H1 (cell line): ENCODE measurements at regions not wholly inside any gene's neighbourhood (a gene's known extent, or its start where the extent isn't known, plus 50 kb on each side); places are given as distances from the start of the nearest gene placed in this dataset.

Experiments used
- CTCF ChIA-PET: fragments of 300-600 bp; sonication (Branson Sonifier 250); formaldehyde crosslinking; loops from one replicate; lab custom pipeline; 2021; ENCODE audit not compliant: partially characterized antibody; lab: Charles Lee
- POLR2A ChIA-PET: fragments of 300-600 bp; sonication (Branson Sonifier 250); formaldehyde crosslinking; loops from one replicate; lab custom pipeline; 2021; ENCODE audit warnings: inconsistent platforms; ENCODE audit not compliant: partially characterized antibody; lab: Charles Lee
- DNase-seq, 2 experiments: peaks; one replicate each; pipeline versions ENCODE4 v3.0.0 to v3.0.0-alpha.2; 2010 to 2022; ENCODE audit warnings: low spot score in 2 of 2, low read depth in 1 of 2, mixed read lengths in 1 of 2
- FAIRE-seq: peaks from 2 replicates; lab custom pipeline; 2011; peaks lifted over from hg19 to GRCh38; lab: Jason Lieb, UNC
- H2AFZ ChIP-seq: 2 replicates; pipeline ENCODE4 v1.8.1; 2012; ENCODE audit warnings: low read length, inconsistent platforms
- H2AK5ac ChIP-seq: 2 replicates; pipeline ENCODE4 v1.6.1; 2013; ENCODE audit warnings: low read depth, low read length
- H2BK120ac ChIP-seq: replicated peaks from 2 replicates; pipeline ENCODE3; 2013; ENCODE audit warnings: low read depth, low read length, inconsistent platforms
- H2BK12ac ChIP-seq: 2 replicates; pipeline ENCODE4 v1.6.1; 2013; ENCODE audit warnings: low read depth, low read length
- H2BK15ac ChIP-seq: 2 replicates; pipeline ENCODE4 v1.6.1; 2013; ENCODE audit warnings: low read length
- H2BK20ac ChIP-seq: 2 replicates; pipeline ENCODE4 v1.6.1; 2013; ENCODE audit warnings: low read length
- H2BK5ac ChIP-seq: 2 replicates; pipeline ENCODE4 v1.6.1; 2013; ENCODE audit warnings: low read depth, low read length
- H3K14ac ChIP-seq: 2 replicates; pipeline ENCODE4 v1.6.1; 2013; ENCODE audit warnings: inconsistent platforms; ENCODE audit not compliant: insufficient read length
- H3K18ac ChIP-seq: 2 replicates; pipeline ENCODE4 v1.6.1; 2013; ENCODE audit warnings: low read length; ENCODE audit errors: extremely low read depth
- H3K23ac ChIP-seq: 2 replicates; pipeline ENCODE4 v1.6.1; 2013; ENCODE audit warnings: inconsistent platforms; ENCODE audit not compliant: insufficient read length
- H3K23me2 ChIP-seq: 2 replicates; pipeline ENCODE4 v1.6.1; 2013; ENCODE audit warnings: low read depth, low read length
- H3K27ac ChIP-seq: 2 replicates; pipeline ENCODE4 v1.6.1; 2011; ENCODE audit warnings: low read depth, low read length, inconsistent platforms
- H3K27me3 ChIP-seq, 4 experiments: replicated peaks in 1 of 4; 1 replicate in 1 of 4; 2 replicates in 3 of 4; pipeline versions ENCODE4 v1.6.1 to v1.8.1; 2011 to 2013; ENCODE audit warnings: low read length in 3 of 4, mild to moderate bottlenecking in 3 of 4, inconsistent platforms in 2 of 4, mixed read lengths in 2 of 4, moderate library complexity in 1 of 4; ENCODE audit not compliant: control insufficient read depth in 3 of 4, insufficient read depth in 3 of 4; ENCODE audit errors: extremely low read depth in 1 of 4
- H3K36me3 ChIP-seq, 4 experiments: 2 replicates each; pipeline versions ENCODE4 v1.6.1 to v1.8.1; 2011 to 2013; ENCODE audit warnings: mild to moderate bottlenecking in 4 of 4, low read length in 3 of 4, moderate library complexity in 2 of 4, control low read depth in 1 of 4, inconsistent platforms in 1 of 4; ENCODE audit not compliant: insufficient read depth in 4 of 4, control insufficient read depth in 2 of 4
- H3K4ac ChIP-seq: replicated peaks from 2 replicates; pipeline ENCODE3; 2013; ENCODE audit warnings: low read length, low read depth, mixed read lengths, inconsistent platforms; ENCODE audit not compliant: insufficient read length
- H3K4me1 ChIP-seq, 4 experiments: replicated peaks in 1 of 4; 1 replicate in 1 of 4; 2 replicates in 3 of 4; pipeline versions ENCODE4 v1.6.1 to v1.8.1; 2011 to 2013; ENCODE audit warnings: low read length in 3 of 4, inconsistent platforms in 2 of 4, mixed read lengths in 1 of 4; ENCODE audit not compliant: insufficient read depth in 4 of 4, control insufficient read depth in 3 of 4
- H3K4me2 ChIP-seq, 2 experiments: 2 replicates each; pipeline versions ENCODE4 v1.6.1 to v1.8.1; 2011 to 2013; ENCODE audit warnings: low read depth in 2 of 2, low read length in 2 of 2, control low read depth in 1 of 2, inconsistent platforms in 1 of 2, mild to moderate bottlenecking in 1 of 2; ENCODE audit not compliant: insufficient read depth in 1 of 2
- H3K4me3 ChIP-seq, 4 experiments: fragments of 200-600, 300-600 bp in 1 of 4; sonication (generic), shearing (Covaris generic), sonication (Bioruptor Twin) in 1 of 4; 2 replicates each; pipeline versions ENCODE4 v1.5.1 to v1.8.1; 2011 to 2016; ENCODE audit warnings: low read length in 4 of 4, low read depth in 3 of 4, control low read depth in 2 of 4, inconsistent platforms in 2 of 4, mild to moderate bottlenecking in 2 of 4, mixed read lengths in 1 of 4, moderate library complexity in 1 of 4; ENCODE audit not compliant: insufficient read depth in 2 of 4; ENCODE audit errors: extremely low read depth in 1 of 4
- H3K56ac ChIP-seq: replicated peaks from 2 replicates; pipeline ENCODE3; 2013; ENCODE audit warnings: low read depth, mild to moderate bottlenecking, mixed read lengths, low read length, inconsistent platforms; ENCODE audit not compliant: insufficient read length
- H3K79me1 ChIP-seq: 2 replicates; pipeline ENCODE4 v1.6.1; 2013; ENCODE audit warnings: low read depth, low read length, control low read depth
- H3K79me2 ChIP-seq, 2 experiments: 2 replicates each; pipeline versions ENCODE4 v1.6.1 to v1.8.1; 2012 to 2013; ENCODE audit warnings: low read length in 2 of 2, mild to moderate bottlenecking in 2 of 2, inconsistent platforms in 1 of 2; ENCODE audit not compliant: insufficient read depth in 2 of 2, control insufficient read depth in 1 of 2
- H3K9ac ChIP-seq, 4 experiments: replicated peaks in 1 of 4; 1 replicate in 1 of 4; 2 replicates in 3 of 4; pipeline versions ENCODE4 v1.6.1 to v1.8.1; 2011 to 2013; ENCODE audit warnings: low read depth in 3 of 4, low read length in 3 of 4, control low read depth in 2 of 4, mild to moderate bottlenecking in 2 of 4, moderate library complexity in 2 of 4, inconsistent platforms in 1 of 4; ENCODE audit errors: extremely low read depth in 1 of 4
- H3K9me3 ChIP-seq, 2 experiments: 2 replicates each; pipeline versions ENCODE4 v1.6.1 to v1.8.1; 2012 to 2013; ENCODE audit warnings: mild to moderate bottlenecking in 2 of 2, moderate library complexity in 2 of 2, control low read depth in 1 of 2, inconsistent platforms in 1 of 2, low read depth in 1 of 2, low read length in 1 of 2, mixed read lengths in 1 of 2; ENCODE audit not compliant: insufficient read depth in 2 of 2
- H4K20me1 ChIP-seq, 2 experiments: replicated peaks in 1 of 2; 2 replicates each; pipeline versions ENCODE3 to v1.8.1; 2011 to 2013; ENCODE audit warnings: inconsistent platforms in 2 of 2, low read length in 2 of 2, mild to moderate bottlenecking in 1 of 2; ENCODE audit not compliant: insufficient read depth in 2 of 2, control insufficient read depth in 1 of 2
- H4K5ac ChIP-seq: 2 replicates; pipeline ENCODE4 v1.6.1; 2013; ENCODE audit warnings: low read length, low read depth, mixed read lengths, inconsistent platforms; ENCODE audit not compliant: insufficient read length
- H4K8ac ChIP-seq: 2 replicates; pipeline ENCODE4 v1.8.0; 2013; ENCODE audit warnings: mild to moderate bottlenecking, moderate library complexity, low read length, inconsistent platforms; ENCODE audit not compliant: insufficient read depth; ENCODE audit errors: extremely low read depth
- H4K91ac ChIP-seq: replicated peaks from 2 replicates; pipeline ENCODE3; 2013; ENCODE audit warnings: low read length, mixed read lengths, inconsistent platforms; ENCODE audit not compliant: insufficient read length
- SP1 ChIP-seq: IDR thresholded peaks from 2 replicates; pipeline ENCODE4 v1.6.1; 2011; ENCODE audit warnings: low read depth, low read length
- WGBS, 2 experiments: shearing (Covaris generic) in 1 of 2; methylation state at CpG; one replicate each; pipeline versions ENCODE4 v1.1.6 to v1.1.7; 2013 to 2015; ENCODE audit warnings: low lambda C conversion rate in 2 of 2, mixed read lengths in 2 of 2, inconsistent platforms in 1 of 2, low coverage in 1 of 2, missing lambda C conversion rate in 1 of 2; ENCODE audit not compliant: insufficient replicate concordance in 2 of 2, insufficient coverage in 1 of 2, insufficient read length in 1 of 2; ENCODE audit errors: extremely low coverage in 1 of 2, missing lambda C conversion rate in 1 of 2; 5-methylcytosine and 5-hydroxymethylcytosine counted together

- H4K20me1 ChIP-seq = no peaks in the 10 kb centered on the region
- H3K18ac ChIP-seq = no peak overlapping the region
- no peak for DNase-seq
- H2BK20ac ChIP-seq = no peak overlapping the region
- WGBS, 2 experiments = 75% methylated on average over 5 of the region's 5 CpGs; no CpG with 5 or more reads in 1 of the 2 experiments
- H2BK12ac ChIP-seq = no peak overlapping the region
- no peak overlapping the region for H4K91ac ChIP-seq
- H2BK15ac ChIP-seq = no peak overlapping the region
- H3K4me3 ChIP-seq = no peak overlapping the region
- no peak overlapping the region for H2BK120ac ChIP-seq
- no peak overlapping the region; the same call in 1 of the 2 replicates for H2AK5ac ChIP-seq
- H3K23ac ChIP-seq = no peak overlapping the region
- no peak overlapping the region for H3K14ac ChIP-seq
- no peaks in the 10 kb centered on the region for H3K36me3 ChIP-seq
- H3K4me2 ChIP-seq = no peak overlapping the region
- 0 out of 4 replicates have a peak, but pooled peaks cover 0 to 4% of the 10 kb centered on the region in 2 experiments for H3K9me3 ChIP-seq
- H3K56ac ChIP-seq = no peak overlapping the region
- H3K4me1 ChIP-seq = no peaks in the 10 kb centered on the region
- H3K4ac ChIP-seq = no peak overlapping the region
- H3K23me2 ChIP-seq = no peaks in the 10 kb centered on the region
- no peak for FAIRE-seq
- no peak overlapping the region for H4K5ac ChIP-seq
- no peak overlapping the region for H3K9ac ChIP-seq
- no peak overlapping the region for H3K27ac ChIP-seq
- no peak overlapping the region for H4K8ac ChIP-seq
- CTCF ChIA-PET = no interaction called here
- no peaks in the 10 kb centered on the region for H3K79me2 ChIP-seq
- H3K27me3 ChIP-seq = no peaks in the 10 kb centered on the region
- POLR2A ChIA-PET = no interaction called here
- H2AFZ ChIP-seq = no peak overlapping the region
- H3K79me1 ChIP-seq = no peaks in the 10 kb centered on the region
- H2BK5ac ChIP-seq = no peak overlapping the region
- TF ChIP-seq SP1 = no peak
Measured at GRCh38 chr10:121413951-121414350, 184.3 kb downstream of the FGFR2 start.
